PC-3 (cell line): ENCODE measurements at regions not wholly inside any gene's neighbourhood (a gene's known extent, or its start where the extent isn't known, plus 50 kb on each side); places are given as distances from the start of the nearest gene placed in this dataset.

Experiments used
- ATAC-seq: fragments of 200-7000 bp; cut with Tn5 transposase; 2 replicates; pipeline ENCODE4 v1.9.1; 2020; ENCODE audit warnings: mild to moderate bottlenecking, moderate library complexity
- BruUV-seq: library from RNA; stranded (reverse); fragments of 400-500 nt; replicated peaks from 2 replicates; lab custom pipeline; 2021; lab: Mats Ljungman, UMichigan
- CTCF ChIA-PET: fragments of 300-600 bp; sonication (Branson Sonifier 250); formaldehyde crosslinking; loops from one replicate; lab custom pipeline; 2022; ENCODE audit warnings: antibody characterized with exemption; lab: Charles Lee
- POLR2A ChIA-PET: fragments of 300-600 bp; sonication (Branson Sonifier 250); formaldehyde crosslinking; loops from one replicate; lab custom pipeline; 2022; ENCODE audit warnings: antibody characterized with exemption; ENCODE audit not compliant: unreplicated experiment; lab: Charles Lee
- DNase-seq: peaks from one replicate; pipeline ENCODE4 v3.0.0-alpha.2; 2015
- H2AFZ ChIP-seq: fragments of 300-600 bp; sonication (generic); 2 replicates; pipeline ENCODE4 v1.6.0; 2016; ENCODE audit warnings: antibody characterized with exemption, low read length
- H3F3A ChIP-seq: fragments of 300-600 bp; sonication (generic); one replicate; pipeline ENCODE4 v1.6.0; 2017; ENCODE audit warnings: antibody characterized with exemption, low read length, control low read depth, mild to moderate bottlenecking; ENCODE audit not compliant: unreplicated experiment
- H3K27ac ChIP-seq: fragments of 300-600 bp; sonication (generic); 2 replicates; pipeline ENCODE4 v1.5.1; 2016; ENCODE audit warnings: mild to moderate bottlenecking, low read length
- H3K27me3 ChIP-seq: fragments of 300-600 bp; sonication (generic); 2 replicates; pipeline ENCODE4 v1.6.1; 2016; ENCODE audit warnings: low read length, mixed read lengths
- H3K36me3 ChIP-seq: fragments of 300-600 bp; sonication (generic); 2 replicates; pipeline ENCODE4 v1.6.1; 2016; ENCODE audit warnings: low read depth, mixed run types, low read length, mixed read lengths
- H3K4me1 ChIP-seq: fragments of 300-600 bp; sonication (generic); 2 replicates; pipeline ENCODE4 v1.5.1; 2016; ENCODE audit warnings: low read length; ENCODE audit not compliant: insufficient read depth
- H3K4me2 ChIP-seq: fragments of 300-600 bp; sonication (generic); 2 replicates; pipeline ENCODE4 v1.6.0; 2016; ENCODE audit warnings: low read length
- H3K4me3 ChIP-seq: fragments of 300-600 bp; sonication (generic); 2 replicates; pipeline ENCODE4 v1.5.1; 2016; ENCODE audit warnings: mild to moderate bottlenecking, low read length, mixed read lengths
- H3K79me2 ChIP-seq: fragments of 300-600 bp; sonication (generic); 2 replicates; pipeline ENCODE4 v1.6.1; 2017; ENCODE audit warnings: low read length, mixed read lengths
- H3K9ac ChIP-seq: fragments of 300-600 bp; sonication (generic); 2 replicates; pipeline ENCODE4 v1.6.0; 2016; ENCODE audit warnings: mild to moderate bottlenecking, low read length
- H3K9me2 ChIP-seq: fragments of 300-600 bp; sonication (generic); replicated peaks from 2 replicates; pipeline ENCODE4 v1.6.1; 2016; ENCODE audit warnings: mixed run types, low read length, mixed read lengths
- H3K9me3 ChIP-seq: fragments of 300-600 bp; sonication (generic); 2 replicates; pipeline ENCODE4 v1.6.1; 2016; ENCODE audit warnings: low read length, mixed read lengths
- H4K20me1 ChIP-seq: fragments of 300-600 bp; sonication (generic); 2 replicates; pipeline ENCODE4 v1.6.1; 2016; ENCODE audit warnings: low read length, mixed read lengths
- EZH2 ChIP-seq: fragments of 300-600 bp; sonication (generic); IDR thresholded peaks from one replicate; pipeline ENCODE4 v1.6.1; 2017; ENCODE audit warnings: antibody characterized with exemption, mild to moderate bottlenecking, low read length; ENCODE audit not compliant: unreplicated experiment
- EZH2phosphoT487 ChIP-seq: fragments of 300-600 bp; sonication (generic); IDR thresholded peaks from 2 replicates; pipeline ENCODE4 v1.6.1; 2018; ENCODE audit warnings: mild to moderate bottlenecking, antibody characterized with exemption, low read length, borderline replicate concordance
- intact Hi-C: fragments of 100-400 bp; cut with micrococcal nuclease; formaldehyde crosslinking; loops from 2 replicates; pipeline ENCODE4 v1.9.0; 2023
- TF ChIP-seq, protein P1 (sequence below): fragments of 300-600 bp; sonication (generic); conservative IDR thresholded peaks from 2 replicates; pipeline ENCODE4 v1.5.1; 2017; ENCODE audit warnings: antibody characterized with exemption, low read depth, mild to moderate bottlenecking, low read length

DNA sequence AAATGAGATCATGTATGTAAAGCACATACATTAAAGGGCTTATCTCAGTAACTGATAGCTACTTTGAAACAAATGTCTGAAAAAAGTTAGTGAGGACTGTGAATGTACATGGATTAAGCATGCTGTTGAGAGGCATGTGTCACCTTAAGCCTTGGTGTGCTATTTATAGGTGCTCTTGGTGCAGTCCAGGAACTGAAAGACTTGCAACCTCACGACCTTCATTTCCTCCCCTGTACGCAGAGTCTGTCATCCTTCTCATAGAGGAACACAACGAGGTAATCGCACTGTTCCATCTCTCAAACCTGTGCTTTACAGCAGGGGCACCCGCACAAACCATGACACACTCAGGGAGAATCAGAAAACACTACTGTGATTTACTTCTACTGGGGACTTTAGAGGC is 65.6 kb downstream of the UFM1 start:
- Histone ChIP-seq H3K4me2 (no peak overlapping the region), H3K27me3 (no peaks in the 10 kb centered on the region), H3K4me1 (peaks cover 23% of the 10 kb centered on the region), H3K9me3 (no peaks in the 10 kb centered on the region), H3F3A (no peaks in the 10 kb centered on the region), H3K36me3 (no peaks in the 10 kb centered on the region), H3K79me2 (no peaks in the 10 kb centered on the region), H3K27ac (no peak overlapping the region), H3K9ac (no peak overlapping the region), H3K4me3 (no peak overlapping the region), H4K20me1 (no peaks in the 10 kb centered on the region), H3K9me2 (no peaks in the 10 kb centered on the region), H2AFZ (no peak overlapping the region)
- TF ChIP-seq EZH2 = no peak
- TF ChIP-seq EZH2phosphoT487 = no peak
- TF ChIP-seq, protein P1, sequence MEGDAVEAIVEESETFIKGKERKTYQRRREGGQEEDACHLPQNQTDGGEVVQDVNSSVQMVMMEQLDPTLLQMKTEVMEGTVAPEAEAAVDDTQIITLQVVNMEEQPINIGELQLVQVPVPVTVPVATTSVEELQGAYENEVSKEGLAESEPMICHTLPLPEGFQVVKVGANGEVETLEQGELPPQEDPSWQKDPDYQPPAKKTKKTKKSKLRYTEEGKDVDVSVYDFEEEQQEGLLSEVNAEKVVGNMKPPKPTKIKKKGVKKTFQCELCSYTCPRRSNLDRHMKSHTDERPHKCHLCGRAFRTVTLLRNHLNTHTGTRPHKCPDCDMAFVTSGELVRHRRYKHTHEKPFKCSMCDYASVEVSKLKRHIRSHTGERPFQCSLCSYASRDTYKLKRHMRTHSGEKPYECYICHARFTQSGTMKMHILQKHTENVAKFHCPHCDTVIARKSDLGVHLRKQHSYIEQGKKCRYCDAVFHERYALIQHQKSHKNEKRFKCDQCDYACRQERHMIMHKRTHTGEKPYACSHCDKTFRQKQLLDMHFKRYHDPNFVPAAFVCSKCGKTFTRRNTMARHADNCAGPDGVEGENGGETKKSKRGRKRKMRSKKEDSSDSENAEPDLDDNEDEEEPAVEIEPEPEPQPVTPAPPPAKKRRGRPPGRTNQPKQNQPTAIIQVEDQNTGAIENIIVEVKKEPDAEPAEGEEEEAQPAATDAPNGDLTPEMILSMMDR = no peak
- DNase-seq = no peak
- ATAC-seq = no peak
- intact Hi-C loops = loop anchor here (5.0 kb wide), 1 partner anchor 68 kb away; the partner anchor contains the start of gene UFM1
- BruUV-seq = no TSS peak
- ChIA-PET CTCF (no interaction called here), POLR2A (no interaction called here)

DNA sequence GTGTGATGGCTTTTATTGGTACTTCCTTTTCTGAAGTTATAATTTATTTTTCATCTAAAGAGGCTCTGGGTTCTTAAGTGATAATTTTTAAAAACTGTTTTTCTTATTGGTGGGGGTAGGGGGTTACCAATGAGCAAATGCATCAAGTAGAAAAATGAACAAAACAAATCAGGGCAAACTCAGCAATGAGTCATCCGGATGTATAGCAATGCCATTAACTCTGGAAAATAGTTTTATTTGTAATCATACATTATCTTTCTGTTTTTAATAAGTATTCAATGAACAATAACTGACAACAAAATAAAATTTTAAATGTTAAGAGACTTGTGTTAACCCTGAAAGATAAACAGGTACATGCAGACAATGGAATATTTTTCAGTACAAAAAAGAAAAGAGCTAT is 67.6 kb downstream of the UFM1 start:
- H3K9me3 ChIP-seq = no peaks in the 10 kb centered on the region
- no peaks in the 10 kb centered on the region for H3F3A ChIP-seq
- H3K9me2 ChIP-seq = no peaks in the 10 kb centered on the region
- H3K79me2 ChIP-seq = no peaks in the 10 kb centered on the region
- peaks cover 16% of the 10 kb centered on the region for H3K4me1 ChIP-seq
- ATAC-seq (peak; percentile 64), DNase-seq (peak; percentile 52)
- H4K20me1 ChIP-seq = no peaks in the 10 kb centered on the region
- H3K36me3 ChIP-seq = no peaks in the 10 kb centered on the region
- TF ChIP-seq EZH2 (no peak), EZH2phosphoT487 (no peak)
- TF ChIP-seq, protein P1 = no peak
- H3K4me2 ChIP-seq = peak overlapping the region; percentile 58
- H3K27me3 ChIP-seq = no peaks in the 10 kb centered on the region
- H3K9ac ChIP-seq = peak overlapping the region; percentile 8; the same call in 1 of the 2 replicates
- BruUV-seq = no TSS peak
- intact Hi-C loops = loop anchor here (2.0 to 5.0 kb wide), 2 partner anchors 50 to 70 kb away; partner anchors contain the start of gene UFM1
- ChIA-PET CTCF (interaction anchor here (0.6 kb wide), 1 partner anchor 64 kb away, joined by 3 read pairs; no protein-coding TSS in a partner anchor), POLR2A (no interaction called here)
- peak overlapping the region; percentile 72 for H3K27ac ChIP-seq
- 0 out of 2 replicates have a peak overlapping the region, but pooled peaks have one; percentile 7 for H2AFZ ChIP-seq
- 0 out of 2 replicates have a peak overlapping the region, but pooled peaks have one; percentile 20 for H3K4me3 ChIP-seq

DNA sequence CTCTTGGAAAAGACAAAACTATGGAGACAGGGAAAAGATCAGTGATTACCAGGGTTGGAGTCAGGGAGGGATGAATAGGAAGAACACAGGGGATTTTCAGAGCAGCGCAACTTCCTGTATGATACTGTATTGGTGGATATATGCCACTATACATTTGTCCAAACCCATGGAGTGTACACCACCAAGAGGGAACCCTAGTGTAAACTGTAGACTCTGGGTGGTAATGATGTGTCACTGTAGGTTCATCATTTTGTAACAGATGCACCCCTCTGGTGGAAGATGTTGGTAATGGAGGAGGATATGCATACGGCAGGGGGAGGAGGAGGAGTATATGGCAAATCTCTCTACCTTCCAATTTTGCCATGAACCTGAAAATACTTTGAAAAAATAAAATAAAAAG is 68.1 kb downstream of the UFM1 start:
- peak overlapping the region; percentile 58 for H3K4me2 ChIP-seq
- H3K9ac ChIP-seq = peak overlapping the region; percentile 8; the same call in 1 of the 2 replicates
- 0 out of 2 replicates have a peak overlapping the region, but pooled peaks have one; percentile 7 for H2AFZ ChIP-seq
- H3K27me3 ChIP-seq = no peaks in the 10 kb centered on the region
- H3K79me2 ChIP-seq = no peaks in the 10 kb centered on the region
- peak; percentile 73 for DNase-seq
- no peaks in the 10 kb centered on the region for H3K9me2 ChIP-seq
- no peaks in the 10 kb centered on the region for H4K20me1 ChIP-seq
- 0 out of 2 replicates have a peak overlapping the region, but pooled peaks have one; percentile 20 for H3K4me3 ChIP-seq
- intact Hi-C loops = loop anchor here (2.0 to 5.0 kb wide), 2 partner anchors 51 to 70 kb away; partner anchors contain the start of gene UFM1
- no TSS peak for BruUV-seq
- no peak for TF ChIP-seq EZH2
- TF ChIP-seq, protein P1 = peak; percentile 73
- peak overlapping the region; percentile 72 for H3K27ac ChIP-seq
- no peaks in the 10 kb centered on the region for H3K9me3 ChIP-seq
- ChIA-PET CTCF (interaction anchor here (0.6 kb wide), 1 partner anchor 63 kb away, joined by 3 read pairs; no protein-coding TSS in a partner anchor), POLR2A (no interaction called here)
- H3K36me3 ChIP-seq = no peaks in the 10 kb centered on the region
- ATAC-seq = peak; percentile 87
- H3K4me1 ChIP-seq = peaks cover 16% of the 10 kb centered on the region
- no peaks in the 10 kb centered on the region for H3F3A ChIP-seq
